Fibroblast of mammary gland (primary cell): ENCODE measurements at regions not wholly inside any gene's neighbourhood (a gene's known extent, or its start where the extent isn't known, plus 50 kb on each side); places are given as distances from the start of the nearest gene placed in this dataset.

ENCODE experiments used
- DNase-seq: peaks from one replicate; pipeline ENCODE4 v3.0.0-alpha.2; 2010; ENCODE audit warnings: low read depth
- H3K4me3 ChIP-seq: 2 replicates; pipeline ENCODE4 v1.5.1; 2011; ENCODE audit warnings: low read depth, mild to moderate bottlenecking, low read length, moderate library complexity; ENCODE audit not compliant: control insufficient read depth
- TF ChIP-seq, protein P1 (sequence below): conservative IDR thresholded peaks from 2 replicates; pipeline ENCODE4 v1.5.1; 2011; ENCODE audit warnings: low read depth, low read length, inconsistent platforms; ENCODE audit not compliant: control insufficient read depth, insufficient read depth

DNA sequence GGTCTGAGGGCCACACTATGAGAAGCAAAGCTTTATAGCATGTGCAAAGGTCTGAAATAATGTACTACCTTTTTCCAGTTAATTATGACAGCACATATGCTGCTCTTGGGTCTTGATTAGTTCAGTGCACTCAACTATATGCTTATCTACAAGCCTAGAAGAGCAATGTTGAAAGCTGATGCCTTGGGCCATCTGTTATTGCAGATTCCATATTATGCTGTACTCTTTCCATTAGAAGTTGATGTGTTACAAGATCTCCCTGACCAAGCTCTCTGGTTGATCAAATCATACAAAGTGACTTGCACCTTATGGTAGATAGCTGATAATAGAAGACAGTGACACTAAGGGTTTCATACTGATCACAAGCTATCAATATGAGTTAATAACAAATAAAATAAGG lies 327.3 kb downstream of the FRK start:
- TF ChIP-seq, protein P1, sequence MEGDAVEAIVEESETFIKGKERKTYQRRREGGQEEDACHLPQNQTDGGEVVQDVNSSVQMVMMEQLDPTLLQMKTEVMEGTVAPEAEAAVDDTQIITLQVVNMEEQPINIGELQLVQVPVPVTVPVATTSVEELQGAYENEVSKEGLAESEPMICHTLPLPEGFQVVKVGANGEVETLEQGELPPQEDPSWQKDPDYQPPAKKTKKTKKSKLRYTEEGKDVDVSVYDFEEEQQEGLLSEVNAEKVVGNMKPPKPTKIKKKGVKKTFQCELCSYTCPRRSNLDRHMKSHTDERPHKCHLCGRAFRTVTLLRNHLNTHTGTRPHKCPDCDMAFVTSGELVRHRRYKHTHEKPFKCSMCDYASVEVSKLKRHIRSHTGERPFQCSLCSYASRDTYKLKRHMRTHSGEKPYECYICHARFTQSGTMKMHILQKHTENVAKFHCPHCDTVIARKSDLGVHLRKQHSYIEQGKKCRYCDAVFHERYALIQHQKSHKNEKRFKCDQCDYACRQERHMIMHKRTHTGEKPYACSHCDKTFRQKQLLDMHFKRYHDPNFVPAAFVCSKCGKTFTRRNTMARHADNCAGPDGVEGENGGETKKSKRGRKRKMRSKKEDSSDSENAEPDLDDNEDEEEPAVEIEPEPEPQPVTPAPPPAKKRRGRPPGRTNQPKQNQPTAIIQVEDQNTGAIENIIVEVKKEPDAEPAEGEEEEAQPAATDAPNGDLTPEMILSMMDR = no peak
- no peak overlapping the region for H3K4me3 ChIP-seq
- no peak for DNase-seq

DNA sequence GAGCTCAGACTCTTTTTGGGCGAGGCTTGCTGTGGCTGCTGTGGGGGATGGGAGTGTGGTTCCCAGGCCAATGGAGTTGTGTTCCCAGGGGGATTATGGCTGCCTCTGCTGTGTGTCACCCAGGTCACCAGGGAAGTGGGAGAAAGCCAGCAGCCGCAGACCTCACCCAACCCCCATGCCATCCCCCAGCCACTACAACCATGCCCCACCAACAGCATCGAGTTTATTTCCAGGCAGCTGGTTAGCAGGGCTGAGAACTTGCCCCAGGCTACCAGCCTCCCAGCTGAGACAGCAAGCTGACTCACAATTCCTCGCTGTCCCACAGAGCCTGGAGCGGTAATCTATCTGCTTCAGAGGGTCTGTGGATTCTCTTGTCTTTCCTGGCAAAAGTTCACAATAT lies 331.7 kb downstream of the FRK start:
- TF ChIP-seq, protein P1 = no peak
- no peak for DNase-seq
- no peak overlapping the region for H3K4me3 ChIP-seq

DNA sequence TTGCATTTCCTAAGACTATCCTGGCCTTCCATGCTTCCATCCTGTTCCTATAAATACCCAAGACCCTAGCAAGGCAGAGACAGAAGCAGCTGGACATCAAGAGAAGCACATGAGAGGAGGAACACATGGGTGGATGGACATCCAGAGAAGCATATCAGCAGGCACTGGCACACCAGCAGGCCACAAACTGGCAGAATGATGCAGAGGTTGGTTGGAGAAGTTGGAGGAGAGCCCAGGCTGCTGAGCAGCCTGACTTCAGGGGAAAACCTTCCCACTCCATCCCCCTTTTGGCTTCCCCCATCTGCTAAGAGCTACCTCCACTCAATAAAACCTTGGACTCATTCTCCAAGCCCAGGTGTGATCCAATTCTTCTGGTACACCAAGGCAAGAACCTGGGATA lies 332.5 kb downstream of the FRK start:
- DNase-seq = no peak
- H3K4me3 ChIP-seq = no peak overlapping the region
- TF ChIP-seq, protein P1 = no peak

DNA sequence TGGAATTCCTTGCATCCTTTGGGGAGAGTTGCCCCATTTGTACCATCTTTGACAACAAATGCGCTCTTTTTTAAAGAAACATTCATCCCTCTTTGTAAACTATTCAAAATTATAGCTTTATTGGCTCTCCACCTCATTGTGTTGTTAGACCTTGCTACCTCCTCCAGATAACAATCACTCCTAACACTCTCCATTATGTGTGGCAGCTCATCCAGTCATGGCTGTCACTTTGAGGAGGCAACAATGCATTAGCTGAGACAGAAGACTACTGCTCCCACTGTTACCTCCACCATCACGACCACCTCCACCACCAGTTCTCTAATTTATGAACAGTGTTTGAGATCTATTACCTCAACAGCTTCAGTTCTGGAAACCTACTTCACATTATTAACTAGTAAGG lies 339.1 kb downstream of the FRK start:
- TF ChIP-seq, protein P1 = no peak
- no peak overlapping the region for H3K4me3 ChIP-seq
- DNase-seq = no peak

DNA sequence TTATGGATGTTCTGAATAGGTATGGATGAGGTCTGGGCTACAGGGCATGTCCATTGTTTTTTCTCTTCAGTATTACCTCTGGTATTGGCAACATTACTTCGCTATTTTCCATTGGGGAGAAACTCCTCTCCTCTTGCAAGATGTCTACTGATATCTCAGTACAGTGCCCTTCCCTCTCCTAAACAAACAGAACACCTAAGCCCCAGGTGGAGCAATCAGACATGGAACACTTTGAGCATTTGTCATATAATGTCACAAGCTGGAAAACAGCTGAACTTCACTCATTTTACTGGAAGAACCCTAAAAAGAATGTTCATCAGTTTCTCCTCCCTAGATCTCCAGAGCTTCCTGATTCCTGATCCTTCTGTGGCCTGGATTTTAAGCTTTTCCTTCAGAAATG lies 339.8 kb downstream of the FRK start:
- TF ChIP-seq, protein P1 = no peak
- H3K4me3 ChIP-seq = no peak overlapping the region
- no peak for DNase-seq

DNA sequence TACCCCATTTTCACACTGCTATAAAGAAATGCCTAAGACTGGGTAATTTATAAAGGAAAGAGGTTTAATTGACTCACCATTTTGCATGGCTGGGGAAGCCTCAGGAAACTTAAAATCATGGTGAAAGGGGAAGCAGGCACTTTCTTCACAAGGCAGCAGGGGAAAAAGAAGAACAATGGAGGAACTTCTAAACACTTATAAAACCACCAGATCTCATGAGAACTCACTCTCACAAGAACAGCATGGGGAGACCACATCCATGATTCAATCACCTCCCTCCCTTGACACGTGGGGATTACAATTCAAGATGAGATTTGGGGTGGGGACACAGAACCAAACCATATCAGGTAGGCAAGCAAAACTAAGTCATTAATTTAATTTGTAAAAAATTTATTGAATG lies 343.2 kb downstream of the FRK start:
- DNase-seq = no peak
- no peak overlapping the region for H3K4me3 ChIP-seq
- TF ChIP-seq, protein P1 = no peak

DNA sequence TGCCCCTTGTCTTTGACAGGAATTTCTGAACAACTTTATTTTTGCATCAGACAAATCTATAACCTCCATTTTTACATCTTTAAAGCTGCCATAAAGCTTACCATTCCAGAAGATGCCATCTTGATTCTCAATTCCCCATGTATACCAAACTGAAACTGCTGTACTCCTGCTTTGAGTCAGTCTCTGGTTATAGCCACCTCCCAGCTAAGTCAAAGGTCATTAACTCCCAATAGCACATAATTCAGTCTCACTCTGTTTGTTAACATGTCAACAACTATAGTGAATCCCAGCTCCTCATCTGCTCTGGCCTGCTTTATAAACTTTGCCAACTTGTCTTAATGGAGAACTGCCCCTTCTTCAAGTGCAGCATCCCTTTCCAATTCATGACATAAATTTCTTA lies 343.6 kb downstream of the FRK start:
- no peak overlapping the region for H3K4me3 ChIP-seq
- TF ChIP-seq, protein P1 = no peak
- no peak for DNase-seq
